B cell (primary cell): ENCODE measurements at regions not wholly inside any gene's neighbourhood (a gene's known extent, or its start where the extent isn't known, plus 50 kb on each side); places are given as distances from the start of the nearest gene placed in this dataset.
"Not testable (repeated sequence)": the region's sequence is repeated elsewhere in the genome, so short reads cannot be mapped to it uniquely, and the experiment has no call there.

Experiments used
- EZH2 ChIP-seq: IDR thresholded peaks from 2 replicates; pipeline ENCODE4 v1.6.1; 2012; ENCODE audit warnings: borderline replicate concordance, low read depth, mild to moderate bottlenecking, moderate library complexity, low read length; ENCODE audit not compliant: insufficient read depth, poor library complexity, severe bottlenecking
- TF ChIP-seq, protein P1 (sequence below): fragments of 200-600 bp; IDR thresholded peaks from one replicate; pipeline ENCODE4 v1.8.0; 2022; ENCODE audit warnings: antibody characterized with exemption, mild to moderate bottlenecking

- TF ChIP-seq, protein P1, sequence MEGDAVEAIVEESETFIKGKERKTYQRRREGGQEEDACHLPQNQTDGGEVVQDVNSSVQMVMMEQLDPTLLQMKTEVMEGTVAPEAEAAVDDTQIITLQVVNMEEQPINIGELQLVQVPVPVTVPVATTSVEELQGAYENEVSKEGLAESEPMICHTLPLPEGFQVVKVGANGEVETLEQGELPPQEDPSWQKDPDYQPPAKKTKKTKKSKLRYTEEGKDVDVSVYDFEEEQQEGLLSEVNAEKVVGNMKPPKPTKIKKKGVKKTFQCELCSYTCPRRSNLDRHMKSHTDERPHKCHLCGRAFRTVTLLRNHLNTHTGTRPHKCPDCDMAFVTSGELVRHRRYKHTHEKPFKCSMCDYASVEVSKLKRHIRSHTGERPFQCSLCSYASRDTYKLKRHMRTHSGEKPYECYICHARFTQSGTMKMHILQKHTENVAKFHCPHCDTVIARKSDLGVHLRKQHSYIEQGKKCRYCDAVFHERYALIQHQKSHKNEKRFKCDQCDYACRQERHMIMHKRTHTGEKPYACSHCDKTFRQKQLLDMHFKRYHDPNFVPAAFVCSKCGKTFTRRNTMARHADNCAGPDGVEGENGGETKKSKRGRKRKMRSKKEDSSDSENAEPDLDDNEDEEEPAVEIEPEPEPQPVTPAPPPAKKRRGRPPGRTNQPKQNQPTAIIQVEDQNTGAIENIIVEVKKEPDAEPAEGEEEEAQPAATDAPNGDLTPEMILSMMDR: not testable (repeated sequence)
- not testable (repeated sequence) for TF ChIP-seq EZH2
These were observed 1205.0 kb upstream of the PABPC4L start for GRCh38 chr4:135406597-135406996.
